Daoy (cell line): ENCODE measurements at regions not wholly inside any gene's neighbourhood (a gene's known extent, or its start where the extent isn't known, plus 50 kb on each side); places are given as distances from the start of the nearest gene placed in this dataset.
"Not testable (repeated sequence)": the region's sequence is repeated elsewhere in the genome, so short reads cannot be mapped to it uniquely, and the experiment has no call there.

Experiments
- DNase-seq: peaks from one replicate; pipeline ENCODE4 v3.0.0-alpha.2; 2015; ENCODE audit warnings: low read depth

GRCh38 chr4:121616449-121616848 lies 80.3 kb downstream of the ANXA5 start:
- DNase-seq, result not testable (repeated sequence)

GRCh38 chr4:121614101-121614500 lies 82.7 kb downstream of the ANXA5 start:
- no peak for DNase-seq

- no peak for DNase-seq
Measured at GRCh38 chr4:121599049-121599448, 97.7 kb downstream of the ANXA5 start.

GRCh38 chr4:121597346-121597934 lies 99.3 kb downstream of the ANXA5 start:
- DNase-seq, result peak; percentile 65

GRCh38 chr4:121594796-121595526 lies 101.8 kb downstream of the ANXA5 start:
- DNase-seq, result peak; percentile 19

- DNase-seq, result no peak
Measured at GRCh38 chr4:121593760-121594159, 103.0 kb downstream of the ANXA5 start.

- not testable (repeated sequence) for DNase-seq
Measured at GRCh38 chr4:121592257-121592656, 104.5 kb downstream of the ANXA5 start.

- DNase-seq, result no peak
Measured at GRCh38 chr4:121584836-121585235, 111.9 kb downstream of the ANXA5 start.

- DNase-seq, result no peak
Measured at GRCh38 chr4:121583396-121583795, 113.4 kb downstream of the ANXA5 start.

GRCh38 chr4:121582296-121582695 lies 114.5 kb downstream of the ANXA5 start:
- DNase-seq, result no peak

GRCh38 chr4:121575392-121575791 lies 121.4 kb downstream of the ANXA5 start:
- DNase-seq, result not testable (repeated sequence)

- no peak for DNase-seq
Measured at GRCh38 chr4:121574618-121575017, 122.2 kb downstream of the ANXA5 start.

GRCh38 chr4:121567748-121568147 lies 129.0 kb downstream of the ANXA5 start:
- DNase-seq, result no peak

- DNase-seq, result no peak
Measured at GRCh38 chr4:121564840-121565375, 131.9 kb downstream of the ANXA5 start.

GRCh38 chr4:121562811-121563210 lies 134.0 kb downstream of the ANXA5 start:
- DNase-seq, result no peak

- no peak for DNase-seq
Measured at GRCh38 chr4:121555315-121556107, 141.3 kb downstream of the ANXA5 start.

GRCh38 chr4:121554382-121554781 lies 142.4 kb downstream of the ANXA5 start:
- no peak for DNase-seq

- DNase-seq, result no peak
Measured at GRCh38 chr4:121551881-121552280, 144.9 kb downstream of the ANXA5 start.

GRCh38 chr4:121551271-121551670 lies 145.5 kb downstream of the ANXA5 start:
- peak; percentile 7 for DNase-seq

GRCh38 chr4:121541696-121542095 lies 155.1 kb downstream of the ANXA5 start:
- DNase-seq, result no peak

GRCh38 chr4:121535351-121535750 lies 154.5 kb upstream of the QRFPR start:
- DNase-seq, result no peak

- no peak for DNase-seq
Measured at GRCh38 chr4:121534187-121534586, 153.4 kb upstream of the QRFPR start.
